ENCODE measurements at regions not wholly inside any gene's neighbourhood (a gene's known extent, or its start where the extent isn't known, plus 50 kb on each side); places are given as distances from the start of the nearest gene placed in this dataset.

DNA sequence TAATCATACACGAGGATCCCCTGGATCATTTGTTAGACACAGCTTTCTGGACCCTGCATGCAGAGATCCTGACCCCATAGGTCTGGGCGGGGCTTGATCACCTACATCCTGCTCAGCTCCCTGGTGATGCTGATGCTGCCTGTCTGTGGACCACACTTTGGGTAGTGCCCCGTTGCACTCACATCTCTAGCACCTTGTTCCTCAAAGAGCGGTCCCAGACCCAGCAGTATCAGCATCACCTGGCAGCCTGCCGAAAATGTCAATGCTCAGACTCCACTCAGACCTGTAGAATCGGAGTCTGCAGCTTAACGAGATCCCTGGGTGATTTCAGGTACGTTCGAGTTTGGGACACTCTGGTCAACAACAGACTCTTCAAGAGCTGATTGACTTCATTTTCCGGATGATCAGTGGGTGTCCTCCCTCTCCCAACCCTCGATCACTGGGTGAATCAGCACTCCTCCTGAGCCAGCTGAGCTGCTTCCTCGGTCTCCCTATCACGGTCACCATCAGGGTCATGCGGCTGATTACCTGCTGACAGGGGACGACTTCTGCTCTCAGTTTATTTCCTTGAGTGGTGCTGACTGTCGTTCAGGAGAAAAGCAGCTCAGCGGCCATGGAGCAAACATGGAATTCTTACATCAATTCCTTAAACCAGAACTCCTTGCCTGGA is 150.6 kb upstream of the RAB12 start:
- DNase-seq = no peak

GRCh38 chr18:8460748-8461147 is 148.5 kb upstream of the RAB12 start:
- DNase-seq = no peak

DNA sequence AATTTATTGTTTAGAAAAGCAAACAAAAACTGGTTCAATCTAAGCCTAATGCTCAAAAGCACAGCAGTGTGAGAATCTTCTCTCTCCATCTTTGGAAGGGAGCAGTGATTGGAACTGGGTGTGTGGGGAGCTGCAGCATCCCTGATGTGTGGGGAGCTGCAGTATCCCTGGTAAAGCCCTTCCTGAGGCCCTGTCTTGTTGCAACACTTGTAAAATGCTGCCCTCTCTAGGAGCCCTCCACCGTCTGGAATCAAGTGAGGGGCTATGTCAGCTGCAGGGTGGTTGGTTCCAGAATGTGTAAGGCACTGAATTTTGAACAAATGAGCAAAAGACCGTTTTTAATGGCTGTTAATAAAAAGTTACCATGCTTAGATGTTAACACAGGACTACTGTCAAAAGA is 147.7 kb upstream of the RAB12 start:
- no peak for DNase-seq

GRCh38 chr18:8462651-8463185 is 146.5 kb upstream of the RAB12 start:
- DNase-seq = no peak

DNA sequence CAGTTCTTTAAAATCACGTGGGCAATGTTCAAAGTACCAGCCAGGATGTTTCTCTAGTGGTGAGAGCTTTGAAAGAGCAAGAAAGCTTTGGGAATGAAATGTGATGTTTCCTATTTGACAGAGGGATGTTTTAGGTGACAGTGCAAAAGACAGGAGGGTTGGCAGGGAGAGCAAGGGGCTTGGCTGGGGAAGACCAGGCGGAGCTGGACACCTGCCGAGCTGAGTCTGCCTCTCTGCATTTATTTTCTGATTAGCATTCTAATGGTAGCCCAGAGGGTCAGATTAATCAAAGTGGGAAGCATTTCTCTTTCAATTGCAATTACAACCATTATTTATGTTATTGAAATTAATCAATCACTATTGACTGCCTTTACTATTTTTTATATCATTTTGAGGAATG is 145.4 kb upstream of the RAB12 start:
- no peak for DNase-seq

- DNase-seq = no peak
Measured at GRCh38 chr18:8468191-8468590, 141.0 kb upstream of the RAB12 start.

- no peak for DNase-seq
Measured at GRCh38 chr18:8468921-8469335, 140.3 kb upstream of the RAB12 start.

GRCh38 chr18:8469544-8470130 is 139.6 kb upstream of the RAB12 start:
- no peak for DNase-seq

- DNase-seq = no peak
Measured at GRCh38 chr18:8471372-8471771, 137.9 kb upstream of the RAB12 start.

- DNase-seq = no peak
Measured at GRCh38 chr18:8474661-8475060, 134.6 kb upstream of the RAB12 start.

- DNase-seq = no peak
Measured at GRCh38 chr18:8477615-8478014, 131.6 kb upstream of the RAB12 start.

DNA sequence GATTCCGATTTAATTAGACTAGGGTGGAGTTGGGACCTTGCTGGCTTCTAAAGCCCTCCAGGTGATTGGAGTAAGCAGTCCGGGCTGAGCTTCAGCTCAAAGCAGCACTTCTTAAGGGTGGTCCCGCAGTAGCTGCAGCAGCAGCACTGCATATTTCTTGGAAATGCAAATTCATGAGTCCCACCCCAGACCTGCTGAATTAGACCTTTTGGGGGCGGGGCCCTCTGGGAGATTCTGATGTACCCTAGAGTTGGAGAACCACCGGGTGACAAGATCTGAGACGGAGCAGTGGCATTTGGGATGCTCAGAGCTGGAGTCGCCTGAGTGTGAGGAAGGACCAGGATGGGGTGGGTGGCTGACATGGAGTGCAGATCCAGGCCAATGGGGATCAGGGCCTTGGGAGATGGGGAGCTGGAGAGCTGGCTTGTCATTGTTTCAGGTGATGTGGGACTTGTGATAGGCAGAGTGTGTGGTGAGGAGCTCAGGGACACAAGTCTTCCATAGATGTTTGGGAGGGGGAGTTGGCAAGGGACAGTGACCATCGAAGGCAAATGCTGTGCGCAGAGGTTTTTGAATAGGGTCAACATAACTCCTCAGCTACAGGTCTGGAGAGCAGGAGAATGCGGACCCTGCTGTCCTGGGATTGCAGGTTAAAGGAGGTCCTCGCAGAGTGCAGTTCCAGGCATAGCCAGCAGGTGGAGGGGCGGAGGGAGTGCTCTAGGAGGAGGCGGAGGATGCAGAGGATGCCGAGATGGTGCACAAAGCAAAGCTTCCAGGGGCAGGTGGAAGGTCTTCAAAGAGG is 130.9 kb upstream of the RAB12 start:
- peak; percentile 19 to 60 for DNase-seq

DNA sequence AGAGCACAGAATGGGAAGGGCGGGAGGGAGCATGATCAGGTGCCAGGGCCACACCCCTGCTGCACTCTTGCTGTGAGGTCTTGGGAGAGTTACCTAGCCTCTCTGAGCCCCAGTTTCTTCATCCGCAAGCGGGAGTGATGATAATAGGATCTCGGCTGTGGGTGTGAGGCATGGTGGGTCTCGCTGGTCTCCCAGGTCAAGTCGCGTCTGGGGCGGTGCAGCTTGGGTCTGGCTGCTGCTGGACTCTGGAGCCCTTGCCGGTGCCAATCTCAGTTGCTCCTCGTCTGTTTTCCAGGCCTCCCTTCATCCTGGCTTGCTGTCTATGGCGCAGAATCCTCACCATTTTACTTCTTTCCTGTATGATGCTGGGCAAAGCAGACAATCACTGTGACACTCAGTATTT is 130.3 kb upstream of the RAB12 start:
- no peak for DNase-seq

- no peak for DNase-seq
Measured at GRCh38 chr18:8479789-8480188, 129.4 kb upstream of the RAB12 start.

DNA sequence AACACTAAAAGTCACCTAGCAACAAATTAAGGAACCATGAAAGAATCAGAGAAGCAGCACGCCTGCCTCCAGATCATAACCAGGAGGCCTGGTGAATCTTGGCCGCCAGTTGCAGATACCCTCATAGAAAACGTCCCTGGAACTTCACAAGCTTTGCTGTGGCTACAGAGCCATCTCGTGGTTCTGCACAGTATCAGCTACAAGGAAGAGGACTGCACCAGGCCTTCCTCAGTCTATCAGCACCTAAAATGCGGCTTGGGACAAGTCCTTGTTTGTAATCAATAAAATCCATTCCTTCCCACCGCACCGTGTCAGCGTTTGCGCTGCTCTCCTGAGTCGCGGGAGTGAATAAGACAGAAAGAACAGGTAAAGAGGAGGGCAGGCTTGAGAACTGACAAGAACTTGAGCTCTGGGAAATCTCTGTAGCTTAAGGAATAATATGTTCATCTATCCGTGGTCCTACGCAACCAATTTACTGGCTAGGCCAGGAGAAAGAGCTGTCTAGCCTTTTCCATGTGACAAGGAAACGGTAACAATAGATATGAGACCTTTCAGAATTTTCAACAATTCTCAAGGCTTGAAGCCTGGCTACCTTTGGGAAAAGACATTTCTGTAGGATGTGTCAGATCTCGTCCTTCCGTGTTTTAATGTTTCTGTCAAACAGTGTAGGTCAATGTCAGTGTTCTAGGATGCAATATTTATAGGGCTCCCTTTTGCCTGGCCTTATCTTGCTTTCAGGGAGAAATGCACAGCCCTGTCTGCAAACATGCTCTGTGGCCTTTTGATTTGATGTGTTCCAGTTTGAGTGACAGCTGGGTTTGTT is 128.5 kb upstream of the RAB12 start:
- DNase-seq = no peak

- no peak for DNase-seq
Measured at GRCh38 chr18:8484951-8485350, 124.3 kb upstream of the RAB12 start.

DNA sequence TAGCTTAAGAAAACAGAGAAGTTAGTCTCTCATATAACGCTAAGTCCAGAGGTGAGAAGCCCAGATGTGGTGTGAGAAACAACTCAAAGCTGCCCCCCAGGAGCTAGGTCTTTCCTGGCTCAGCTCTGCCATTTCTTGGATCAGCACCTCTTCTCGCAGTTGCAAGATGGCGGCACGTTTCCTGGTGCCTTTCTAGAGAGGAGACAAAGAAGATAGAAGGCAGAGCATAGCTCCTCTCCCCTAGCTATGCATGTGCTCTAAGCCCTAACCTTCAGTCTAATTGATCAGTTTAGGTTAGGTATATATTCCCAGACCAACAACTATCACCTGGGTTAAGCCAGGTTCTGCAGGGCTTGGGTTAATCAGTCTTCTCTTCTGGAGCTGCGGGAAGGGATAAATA is 119.5 kb upstream of the RAB12 start:
- DNase-seq = no peak

- DNase-seq = no peak
Measured at GRCh38 chr18:8491516-8491915, 117.7 kb upstream of the RAB12 start.

GRCh38 chr18:8493141-8493540 is 116.1 kb upstream of the RAB12 start:
- no peak for DNase-seq

DNA sequence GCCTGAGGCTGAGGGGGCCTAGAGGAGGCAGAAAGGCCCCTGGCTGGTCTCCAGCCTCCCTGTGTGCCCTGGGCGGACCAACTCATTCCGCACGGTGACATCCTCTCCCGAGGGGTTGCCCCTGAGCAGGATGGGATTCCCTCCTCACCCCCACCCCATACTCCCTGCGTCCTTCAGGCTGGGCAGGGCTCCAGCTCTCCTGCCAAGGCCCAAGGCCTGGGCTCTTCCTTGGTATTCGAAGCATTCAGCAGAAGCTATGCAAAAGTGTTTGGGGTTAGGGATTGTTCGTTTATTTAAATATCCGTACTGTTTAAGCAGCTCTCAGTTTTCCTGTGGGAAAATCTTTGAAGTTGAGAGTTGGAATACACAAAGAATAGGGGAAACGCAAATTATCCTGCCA is 113.1 kb upstream of the RAB12 start:
- DNase-seq = no peak

- no peak for DNase-seq
Measured at GRCh38 chr18:8498905-8499304, 110.3 kb upstream of the RAB12 start.

- no peak for DNase-seq
Measured at GRCh38 chr18:8499810-8500675, 109.2 kb upstream of the RAB12 start.

Data from stimulated activated CD4-positive, alpha-beta T cell treated with anti-CD3 and anti-CD28 coated beads, Interleukin-4, amount 100 ng/mL, for 4 hours (primary cell).